Activated CD4-positive, alpha-beta T cell treated with anti-CD3 and anti-CD28 coated beads, Interleukin-2, Interleukin-6, amounts not matched to agents 100 ng/mL and 50 ng/mL, durations not matched to agents 16 hours and 8 hours (primary cell): ENCODE measurements at regions not wholly inside any gene's neighbourhood (a gene's known extent, or its start where the extent isn't known, plus 50 kb on each side); places are given as distances from the start of the nearest gene placed in this dataset.
"Not testable (repeated sequence)": the region's sequence is repeated elsewhere in the genome, so short reads cannot be mapped to it uniquely, and the experiment has no call there.

Experiments
- DNase-seq: peaks from one replicate; pipeline ENCODE4 v3.0.0-alpha.2; 2020

DNA sequence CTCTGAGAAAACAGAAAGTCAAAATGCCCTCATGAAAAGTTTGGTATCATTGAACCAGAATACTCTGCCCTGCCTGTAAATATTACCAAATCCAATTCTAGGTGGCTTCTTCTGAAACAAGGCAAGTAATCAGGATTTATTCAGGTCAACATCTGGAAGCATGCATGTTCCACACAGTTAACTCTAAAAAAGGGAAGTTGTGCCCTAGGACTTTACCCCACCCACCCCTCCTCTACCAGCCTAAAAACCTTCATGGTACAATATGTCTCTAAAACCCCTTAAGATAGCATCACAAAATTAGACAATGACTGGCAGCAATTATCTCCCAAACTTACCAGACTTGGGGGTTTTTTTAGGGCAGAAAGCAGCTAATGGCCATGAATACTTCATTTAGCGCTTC is 414.8 kb upstream of the SLC30A5 start:
- DNase-seq, result no peak

GRCh38 chr5:68680366-68680765 is 413.4 kb upstream of the SLC30A5 start:
- DNase-seq, result no peak

GRCh38 chr5:68681929-68682328 is 411.9 kb upstream of the SLC30A5 start:
- no peak for DNase-seq

DNA sequence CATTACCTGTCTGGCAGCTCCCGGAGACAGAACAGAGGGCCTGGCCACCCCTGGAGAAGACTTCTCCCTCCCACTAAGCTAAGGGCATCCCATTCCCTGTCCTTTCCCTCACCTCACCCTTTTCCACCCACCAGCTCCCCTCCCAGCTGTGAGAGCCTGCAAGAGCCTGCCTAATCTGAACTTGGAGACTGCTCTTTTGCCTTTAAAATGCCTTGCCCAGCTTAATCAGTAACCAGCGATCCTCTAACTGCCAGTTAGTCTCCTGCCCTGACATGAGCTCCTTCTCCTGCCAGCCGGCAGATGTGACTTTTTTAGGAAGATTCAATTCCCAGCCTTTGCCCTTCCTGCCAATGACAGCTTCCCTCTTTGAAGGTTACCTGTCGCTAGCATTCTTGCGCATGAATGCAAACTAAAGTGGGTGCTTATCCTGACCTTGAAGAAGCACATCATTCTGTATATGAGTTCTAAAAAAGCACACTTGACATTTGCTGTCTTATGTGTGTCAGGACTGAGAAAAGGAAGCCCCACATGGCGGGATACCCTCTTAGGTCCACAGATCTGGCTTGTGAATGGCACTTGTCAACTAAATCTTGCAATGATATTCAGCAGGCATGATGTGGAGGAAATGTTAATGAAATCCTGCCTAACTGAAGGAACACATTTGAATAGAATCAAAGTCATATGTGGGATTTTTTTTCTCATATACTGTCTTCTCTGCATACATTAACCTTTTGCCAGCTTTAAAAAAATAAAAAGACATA is 411.2 kb upstream of the SLC30A5 start:
- no peak for DNase-seq

GRCh38 chr5:68683632-68684036 is 410.2 kb upstream of the SLC30A5 start:
- DNase-seq, result no peak

GRCh38 chr5:68685863-68686262 is 408.0 kb upstream of the SLC30A5 start:
- DNase-seq, result no peak

GRCh38 chr5:68688547-68688946 is 405.3 kb upstream of the SLC30A5 start:
- no peak for DNase-seq

- DNase-seq, result no peak
Measured at GRCh38 chr5:68689010-68689409, 404.8 kb upstream of the SLC30A5 start.

- not testable (repeated sequence) for DNase-seq
Measured at GRCh38 chr5:68691874-68692273, 401.9 kb upstream of the SLC30A5 start.

DNA sequence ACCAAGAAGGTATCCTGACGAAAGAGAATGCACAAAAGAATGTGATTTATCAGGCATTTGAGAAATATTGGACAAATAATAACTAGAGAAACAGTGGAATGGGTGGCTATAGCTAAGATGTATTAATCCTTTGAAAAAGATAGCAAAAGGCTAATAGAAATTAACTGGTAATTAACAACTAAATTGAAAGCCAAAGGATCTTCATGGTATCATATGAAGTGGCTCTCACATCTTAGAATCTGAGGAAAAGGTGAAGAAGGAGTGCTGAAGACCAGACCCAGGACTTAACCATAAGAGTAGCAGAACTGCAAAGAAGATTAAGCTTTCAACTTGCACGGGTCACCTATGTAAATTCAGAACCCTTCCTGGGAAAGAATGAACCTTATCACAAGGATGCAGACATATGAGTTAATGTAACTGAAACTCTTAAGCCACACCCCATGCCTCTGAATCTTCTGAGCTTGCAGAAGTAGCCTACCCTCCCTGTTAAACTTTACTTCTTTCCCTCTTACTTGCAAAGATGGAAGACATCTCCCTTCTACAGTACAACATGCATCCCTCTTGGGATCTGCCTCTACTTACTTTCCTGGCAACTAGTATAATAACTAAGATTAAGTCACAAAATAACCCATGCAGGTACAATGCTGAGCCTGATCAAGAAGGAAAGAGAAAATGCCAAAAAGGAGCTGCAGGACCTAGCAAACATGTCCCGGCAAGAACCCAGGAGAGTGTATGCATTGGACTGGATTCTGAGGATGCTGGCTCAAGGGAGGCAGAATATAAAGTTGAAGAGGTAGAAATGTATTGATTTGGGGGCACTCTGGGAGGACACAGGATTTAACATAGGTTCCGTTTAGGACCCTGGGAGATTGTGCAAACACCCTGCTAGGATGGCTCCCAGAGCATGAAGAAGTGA is 395.5 kb upstream of the SLC30A5 start:
- DNase-seq, result no peak

GRCh38 chr5:68699966-68700365 is 393.8 kb upstream of the SLC30A5 start:
- DNase-seq, result no peak

DNA sequence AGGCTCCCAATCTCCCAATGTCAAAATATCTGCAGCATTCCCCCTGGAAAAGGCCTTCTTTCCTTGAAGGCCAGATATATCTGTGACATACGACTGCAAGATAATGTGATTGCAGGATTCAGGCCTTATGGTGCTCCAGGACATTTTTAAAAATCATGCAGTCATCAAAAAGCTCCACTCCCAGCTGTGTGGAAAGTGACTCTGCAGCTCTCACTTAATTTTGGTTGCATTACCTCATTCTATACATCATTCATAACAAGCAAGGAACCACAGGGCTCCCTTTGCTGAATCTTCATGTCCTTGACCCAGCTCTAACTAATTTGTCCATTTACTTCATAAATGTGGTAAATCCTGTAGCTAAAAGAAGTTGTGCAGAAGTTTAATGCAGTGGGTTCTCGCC is 386.2 kb upstream of the SLC30A5 start:
- DNase-seq, result no peak

DNA sequence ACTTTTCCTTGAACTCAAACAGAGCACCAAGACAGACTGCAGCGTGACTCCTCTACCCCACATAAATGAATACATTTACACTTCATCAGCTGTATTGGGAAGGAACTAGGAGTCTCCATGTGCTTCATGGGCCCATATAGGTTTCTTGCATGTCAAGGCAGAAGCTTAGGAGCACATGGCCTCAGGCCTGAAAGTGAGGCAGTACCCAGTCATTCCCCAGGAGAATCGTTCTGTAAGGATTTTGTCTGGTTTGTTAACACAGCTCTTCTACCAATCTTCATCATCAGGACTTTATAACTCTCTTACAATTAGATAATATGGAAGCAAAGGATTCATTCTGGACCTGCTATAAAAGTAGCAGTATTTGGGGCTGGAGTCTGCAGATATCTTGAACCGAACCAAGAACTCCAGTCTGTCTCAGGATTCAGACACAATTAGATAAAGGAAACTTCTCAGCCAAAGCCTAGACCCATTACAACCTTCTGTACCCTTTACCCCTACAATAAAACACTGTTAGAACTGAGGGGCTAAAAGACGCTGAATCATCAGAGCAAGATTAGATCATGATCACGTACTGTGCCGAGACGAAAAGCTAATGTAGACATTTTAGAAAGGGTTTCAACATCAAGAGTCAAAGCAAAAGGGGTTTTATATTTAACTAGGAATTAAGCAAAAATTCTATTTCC is 385.5 kb upstream of the SLC30A5 start:
- DNase-seq, result no peak

- no peak for DNase-seq
Measured at GRCh38 chr5:68708842-68709170, 385.0 kb upstream of the SLC30A5 start.

GRCh38 chr5:68709239-68709638 is 384.6 kb upstream of the SLC30A5 start:
- no peak for DNase-seq

DNA sequence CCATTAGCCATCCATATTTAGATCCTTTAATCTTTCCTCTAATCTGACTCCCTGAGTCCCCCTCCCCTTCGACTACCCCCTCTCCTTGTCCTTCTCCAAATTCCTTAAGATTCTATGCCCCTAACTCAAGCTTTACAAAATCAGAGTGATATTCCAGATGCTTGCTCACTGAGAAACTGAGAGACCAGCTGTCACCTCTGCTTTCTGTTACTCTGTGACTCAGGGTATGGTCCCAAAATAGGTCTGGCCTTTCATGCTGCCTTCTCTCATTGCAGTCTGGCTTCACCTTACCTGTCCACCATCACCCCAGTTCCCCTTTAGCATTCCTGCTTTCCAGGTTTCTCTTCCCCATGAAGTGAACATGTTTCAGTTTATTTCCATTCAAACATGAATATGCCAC is 383.3 kb upstream of the SLC30A5 start:
- no peak for DNase-seq

DNA sequence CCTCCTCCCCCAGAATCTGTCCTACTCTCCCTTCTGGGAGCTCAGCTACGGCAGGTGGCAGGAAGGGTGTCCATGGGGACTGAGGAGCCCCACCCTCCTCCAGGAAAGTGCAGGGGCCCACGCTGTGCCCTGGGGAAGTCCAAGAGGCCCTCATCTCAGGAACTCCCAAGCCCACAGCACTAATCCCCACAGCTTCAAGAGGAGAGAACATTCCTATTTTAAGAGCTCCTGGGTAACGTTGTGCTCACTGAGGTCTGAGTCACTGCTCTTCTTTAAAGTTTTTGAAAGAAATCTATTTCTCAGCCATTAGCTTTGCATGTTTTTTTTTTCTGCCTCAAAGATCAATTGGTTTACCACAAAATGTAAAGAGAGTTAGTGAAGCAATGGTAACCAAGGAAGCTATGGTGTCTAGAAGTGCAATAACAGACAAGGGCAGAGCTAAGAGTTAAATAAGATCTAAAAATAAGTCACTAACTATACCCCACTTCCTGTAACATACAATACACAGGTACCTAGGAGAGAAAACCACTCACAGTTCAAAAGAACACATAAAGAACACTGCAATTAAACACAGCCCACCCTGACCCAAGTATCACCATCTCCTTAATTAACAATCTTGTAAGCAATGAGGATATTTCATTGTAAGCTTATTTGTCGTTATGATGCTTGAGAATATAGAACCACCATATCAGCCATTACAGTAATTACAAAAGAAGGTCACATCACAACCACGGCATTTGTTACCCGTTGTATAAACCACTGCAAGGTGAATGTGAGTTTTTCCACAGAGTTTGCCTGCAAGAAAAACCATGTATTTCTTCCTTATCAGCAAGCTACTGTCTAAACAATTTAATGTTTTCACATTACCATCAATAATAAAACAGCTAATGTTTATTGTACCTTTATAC is 382.3 kb upstream of the SLC30A5 start:
- no peak for DNase-seq

DNA sequence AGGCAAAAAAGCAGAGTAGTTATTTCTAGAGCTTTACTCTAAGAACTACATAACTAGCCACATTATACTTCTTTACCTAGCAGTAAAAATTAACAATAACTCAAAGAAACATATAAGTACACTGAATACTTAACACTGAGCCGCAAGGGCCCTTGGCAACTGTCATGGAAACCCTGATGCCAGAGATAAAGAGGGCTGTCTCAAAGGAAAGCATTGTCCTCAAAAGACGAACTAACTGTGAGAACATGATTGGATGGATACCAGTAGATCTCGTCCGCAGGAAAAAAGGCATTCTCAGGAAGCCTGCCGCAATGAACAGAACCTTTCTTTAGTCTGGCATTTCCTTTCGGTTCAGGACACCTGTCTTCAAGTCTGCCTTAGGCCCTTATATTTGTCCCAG is 379.0 kb upstream of the SLC30A5 start:
- no peak for DNase-seq

- DNase-seq, result no peak
Measured at GRCh38 chr5:68720884-68721610, 372.8 kb upstream of the SLC30A5 start.

GRCh38 chr5:68722357-68722756 is 371.5 kb upstream of the SLC30A5 start:
- no peak for DNase-seq

DNA sequence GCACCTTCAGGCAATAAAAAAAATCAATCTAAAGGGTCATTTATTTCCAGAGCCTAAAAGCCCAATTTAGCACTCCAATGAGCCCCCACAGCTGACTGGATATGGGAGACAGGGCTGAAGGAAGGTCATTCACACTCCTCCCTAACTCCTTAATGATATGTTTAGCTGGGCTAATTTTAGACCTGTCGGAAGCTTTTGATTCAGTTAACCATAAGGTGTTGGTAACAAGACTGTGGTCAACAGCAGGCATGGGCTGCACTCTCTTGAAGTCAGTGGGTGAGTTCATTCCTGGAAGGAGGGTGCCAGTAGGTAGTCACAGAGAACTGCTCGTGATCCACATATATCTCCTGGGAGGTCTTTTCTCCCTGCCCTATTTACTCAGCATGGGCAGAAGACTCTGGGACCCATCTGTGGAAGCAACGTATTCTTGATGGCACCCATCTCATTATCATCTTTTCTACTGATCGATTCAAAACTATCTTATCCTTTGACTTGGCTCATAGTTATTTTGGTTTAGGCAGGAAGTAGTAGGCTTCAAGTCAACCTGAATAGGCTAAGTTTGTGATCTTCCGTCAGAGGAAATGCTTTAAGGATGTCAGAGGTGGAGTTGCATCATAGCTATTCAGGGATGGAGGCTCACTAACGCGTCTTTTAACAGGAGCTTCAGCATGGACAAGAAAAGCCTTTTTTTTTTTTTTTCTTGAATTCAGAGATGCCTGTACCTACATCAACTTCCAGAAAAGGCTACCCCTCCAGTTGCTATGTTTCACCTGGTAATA is 367.7 kb upstream of the SLC30A5 start:
- DNase-seq, result no peak
